Gastrocnemius medialis (tissue), 4 donors: ENCODE measurements at regions not wholly inside any gene's neighbourhood (a gene's known extent, or its start where the extent isn't known, plus 50 kb on each side); places are given as distances from the start of the nearest gene placed in this dataset.
A peak's percentile ranks its signal among the peaks of the same experiment; 100 is the strongest.

ENCODE experiments used
- ATAC-seq, 2 donors: fragments of 150-250 bp; one replicate each; pipeline ENCODE4 v1.9.1; 2016
- DNase-seq, 2 donors: peaks; one replicate each; pipeline ENCODE4 v3.0.0-alpha.2; 2019
- H3K27ac ChIP-seq, 4 donors: fragments of 200-600 bp; sonication (generic); 1 replicate in 1 of 4; 2 replicates in 3 of 4; pipeline ENCODE4 v1.5.1; 2016 to 2018; ENCODE audit warnings: mild to moderate bottlenecking in 2 of 4, moderate library complexity in 1 of 4
- H3K27me3 ChIP-seq, 3 donors: fragments of 200-600 bp; sonication (generic) in 2 of 3; 1 replicate in 1 of 3; 2 replicates in 2 of 3; pipeline versions ENCODE4 v1.5.1 to v1.6.0; 2016 to 2019; ENCODE audit warnings: mild to moderate bottlenecking in 1 of 3, moderate library complexity in 1 of 3
- H3K36me3 ChIP-seq, 2 donors: fragments of 200-600 bp; sonication (generic) in 1 of 2; one replicate each; pipeline ENCODE4 v1.5.1; 2017 to 2018
- H3K4me1 ChIP-seq, 2 donors: fragments of 200-600 bp; sonication (generic) in 1 of 2; one replicate each; pipeline ENCODE4 v1.5.1; 2016 to 2017; ENCODE audit warnings: mild to moderate bottlenecking in 2 of 2
- H3K4me3 ChIP-seq, 4 donors: fragments of 200-600 bp; sonication (generic) in 3 of 4; 1 replicate in 1 of 4; 2 replicates in 3 of 4; pipeline ENCODE4 v1.5.1; 2016 to 2019; ENCODE audit warnings: mild to moderate bottlenecking in 2 of 4
- H3K9me3 ChIP-seq, 3 donors: fragments of 200-600 bp; sonication (generic) in 2 of 3; 1 replicate in 1 of 3; 2 replicates in 2 of 3; pipeline ENCODE4 v1.5.1; 2016 to 2019
- POLR2A ChIP-seq, 2 donors: fragments of 450-650 bp; IDR thresholded peaks; one replicate each; pipeline ENCODE4 v1.6.1; 2017; ENCODE audit warnings: antibody characterized with exemption in 2 of 2, mild to moderate bottlenecking in 2 of 2, moderate library complexity in 2 of 2
- in situ Hi-C, 4 donors: fragments of 200-750 bp; cut with MboI; loops; one replicate each; pipeline versions ENCODE4 v1.15.0 to v1.8.0; 2017; ENCODE audit warnings: low sequenced_read_pairs in 4 of 4
- intact Hi-C: fragments of 100-400 bp; cut with DNase I; formaldehyde crosslinking; loops from one replicate; pipeline ENCODE4 v1.15.1; 2023; ENCODE audit warnings: low total_unique reads
- TF ChIP-seq, protein P1 (sequence below), 5 experiments: fragments of 450-650 bp in 3 of 5; fragments of 200-600 bp in 2 of 5; sonication (generic) in 2 of 5; IDR thresholded peaks in 4 of 5; conservative IDR thresholded peaks in 1 of 5; 1 replicate in 4 of 5; 2 replicates in 1 of 5; pipeline ENCODE4 v1.5.1; 2016 to 2019; ENCODE audit warnings: antibody characterized with exemption in 5 of 5, mild to moderate bottlenecking in 3 of 5, moderate library complexity in 3 of 5

DNA sequence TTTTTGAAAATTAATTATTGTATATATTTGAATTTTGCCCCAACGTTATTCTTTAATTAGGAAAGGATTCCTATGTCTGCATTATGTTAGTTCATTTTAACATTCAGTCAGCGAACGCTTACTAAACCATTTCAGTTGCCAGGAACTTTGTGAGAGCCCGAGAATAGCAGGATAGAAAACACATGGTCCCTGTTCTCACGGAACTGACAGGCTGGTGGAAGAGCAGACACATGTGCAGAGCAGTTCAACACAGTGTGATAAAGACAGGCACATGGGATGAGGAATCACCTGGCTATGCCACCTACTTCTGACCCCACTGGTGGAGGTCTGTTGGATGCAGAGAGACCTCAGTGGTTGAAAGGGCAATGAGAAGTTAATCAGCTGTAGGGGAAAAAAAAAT lies 367.2 kb downstream of the EPM2A start:
- Histone ChIP-seq H3K27ac (no peak overlapping the region), H3K36me3 (no peaks in the 10 kb centered on the region), H3K27me3 (no peaks in the 10 kb centered on the region), H3K4me3 (no peak overlapping the region), H3K4me1 (no peaks in the 10 kb centered on the region), H3K9me3 (no peaks in the 10 kb centered on the region)
- no peak for DNase-seq
- TF ChIP-seq POLR2A (IDR thresholded peaks at IDR 0.05) = no peak
- TF ChIP-seq, protein P1, sequence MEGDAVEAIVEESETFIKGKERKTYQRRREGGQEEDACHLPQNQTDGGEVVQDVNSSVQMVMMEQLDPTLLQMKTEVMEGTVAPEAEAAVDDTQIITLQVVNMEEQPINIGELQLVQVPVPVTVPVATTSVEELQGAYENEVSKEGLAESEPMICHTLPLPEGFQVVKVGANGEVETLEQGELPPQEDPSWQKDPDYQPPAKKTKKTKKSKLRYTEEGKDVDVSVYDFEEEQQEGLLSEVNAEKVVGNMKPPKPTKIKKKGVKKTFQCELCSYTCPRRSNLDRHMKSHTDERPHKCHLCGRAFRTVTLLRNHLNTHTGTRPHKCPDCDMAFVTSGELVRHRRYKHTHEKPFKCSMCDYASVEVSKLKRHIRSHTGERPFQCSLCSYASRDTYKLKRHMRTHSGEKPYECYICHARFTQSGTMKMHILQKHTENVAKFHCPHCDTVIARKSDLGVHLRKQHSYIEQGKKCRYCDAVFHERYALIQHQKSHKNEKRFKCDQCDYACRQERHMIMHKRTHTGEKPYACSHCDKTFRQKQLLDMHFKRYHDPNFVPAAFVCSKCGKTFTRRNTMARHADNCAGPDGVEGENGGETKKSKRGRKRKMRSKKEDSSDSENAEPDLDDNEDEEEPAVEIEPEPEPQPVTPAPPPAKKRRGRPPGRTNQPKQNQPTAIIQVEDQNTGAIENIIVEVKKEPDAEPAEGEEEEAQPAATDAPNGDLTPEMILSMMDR (IDR thresholded peaks at IDR 0.05 in 4 of 5, conservative IDR thresholded peaks at IDR 0.05 in 1 of 5) = no peak
- in situ Hi-C loops (no loop called here), intact Hi-C loops (no loop called here)
- no peak for ATAC-seq

- ATAC-seq (no peak), DNase-seq (no peak)
- TF ChIP-seq, protein P1 (IDR thresholded peaks at IDR 0.05 in 4 of 5, conservative IDR thresholded peaks at IDR 0.05 in 1 of 5) = no peak
- TF ChIP-seq POLR2A (IDR thresholded peaks at IDR 0.05) = no peak
- Histone ChIP-seq H3K4me3 (no peak overlapping the region), H3K9me3 (no peaks in the 10 kb centered on the region), H3K4me1 (no peaks in the 10 kb centered on the region), H3K27me3 (no peaks in the 10 kb centered on the region), H3K27ac (no peak overlapping the region), H3K36me3 (no peaks in the 10 kb centered on the region)
- in situ Hi-C loops (no loop called here), intact Hi-C loops (no loop called here)
These were observed 364.8 kb downstream of the EPM2A start for GRCh38 chr6:145370559-145370958.

GRCh38 chr6:145372671-145373151 lies 362.6 kb downstream of the EPM2A start:
- Histone ChIP-seq H3K36me3 (no peaks in the 10 kb centered on the region), H3K9me3 (peaks cover 0 to 11% (median 0%) of the 10 kb centered on the region in 3 donors), H3K27me3 (no peaks in the 10 kb centered on the region), H3K4me3 (peak overlapping the region; percentile 28 to 39 (median 31)), H3K4me1 (no peaks in the 10 kb centered on the region), H3K27ac (peak overlapping the region in 3 of 4 donors; percentile 24 to 45 (median 39))
- intact Hi-C loops = no loop called here
- no peak for DNase-seq
- in situ Hi-C loops = no loop called here
- ATAC-seq = peak; percentile 60 to 86
- TF ChIP-seq POLR2A (IDR thresholded peaks at IDR 0.05) = no peak

DNA sequence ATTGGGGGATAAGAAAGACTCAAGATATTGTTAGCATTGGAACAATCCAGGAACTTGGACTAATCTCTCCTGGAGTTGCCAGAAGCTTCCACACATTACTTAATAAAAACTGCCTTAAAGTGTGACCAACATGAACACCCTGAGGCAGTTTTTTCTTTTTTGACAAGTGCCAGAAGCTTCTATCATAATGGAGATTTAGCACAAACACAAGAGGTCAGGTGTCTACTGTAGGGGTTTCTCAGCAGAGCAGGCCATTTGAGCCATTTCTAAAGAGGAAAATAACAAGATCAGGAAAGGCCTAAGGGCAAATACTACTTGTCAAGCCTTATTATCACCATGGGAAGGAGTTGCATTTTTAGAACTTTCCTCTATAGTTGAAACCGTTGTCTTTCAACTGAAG lies 361.5 kb downstream of the EPM2A start:
- Histone ChIP-seq H3K4me1 (no peaks in the 10 kb centered on the region), H3K9me3 (peaks cover 0 to 11% (median 0%) of the 10 kb centered on the region in 3 donors), H3K27me3 (no peaks in the 10 kb centered on the region), H3K36me3 (no peaks in the 10 kb centered on the region), H3K27ac (no peak overlapping the region), H3K4me3 (no peak overlapping the region)
- ATAC-seq (no peak), DNase-seq (no peak)
- intact Hi-C loops (no loop called here), in situ Hi-C loops (no loop called here)
- TF ChIP-seq POLR2A (IDR thresholded peaks at IDR 0.05) = no peak
- TF ChIP-seq, protein P1 (IDR thresholded peaks at IDR 0.05 in 4 of 5, conservative IDR thresholded peaks at IDR 0.05 in 1 of 5) = no peak

DNA sequence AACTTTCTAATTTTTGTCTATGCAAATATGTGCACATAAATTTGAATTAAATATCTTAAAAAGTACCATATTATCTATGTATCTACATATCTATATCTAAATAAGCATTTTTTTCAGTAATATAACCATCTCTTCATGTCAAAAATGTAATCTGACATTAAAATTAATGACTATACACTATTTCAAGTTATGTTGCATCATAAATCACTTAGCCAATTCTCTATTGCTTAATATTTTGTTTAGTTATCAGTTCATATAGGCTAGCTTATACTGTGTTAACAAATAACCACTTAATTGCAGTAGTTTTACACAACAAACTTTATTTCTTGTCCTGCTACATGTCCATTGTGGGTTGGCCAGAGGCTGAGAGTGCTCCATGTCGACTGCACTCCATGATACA lies 360.8 kb downstream of the EPM2A start:
- Histone ChIP-seq H3K36me3 (no peaks in the 10 kb centered on the region), H3K27ac (no peak overlapping the region), H3K4me1 (no peaks in the 10 kb centered on the region), H3K9me3 (peaks cover 0 to 11% (median 0%) of the 10 kb centered on the region in 3 donors), H3K27me3 (no peaks in the 10 kb centered on the region), H3K4me3 (no peak overlapping the region)
- TF ChIP-seq POLR2A (IDR thresholded peaks at IDR 0.05) = no peak
- TF ChIP-seq, protein P1 (IDR thresholded peaks at IDR 0.05 in 4 of 5, conservative IDR thresholded peaks at IDR 0.05 in 1 of 5) = no peak
- ATAC-seq (no peak), DNase-seq (no peak)
- intact Hi-C loops (no loop called here), in situ Hi-C loops (no loop called here)
